Stimulated activated naive CD8-positive, alpha-beta T cell treated with anti-CD3 and anti-CD28 coated beads, Interleukin-15, Interleukin-2, amounts not matched to agents 100 ng/mL and 50 ng/mL, for 24 hours (primary cell): ENCODE measurements at regions not wholly inside any gene's neighbourhood (a gene's known extent, or its start where the extent isn't known, plus 50 kb on each side); places are given as distances from the start of the nearest gene placed in this dataset.
"Not testable (repeated sequence)": the region's sequence is repeated elsewhere in the genome, so short reads cannot be mapped to it uniquely, and the experiment has no call there.

Source experiments
- H3K27ac Mint-ChIP-seq: one replicate; pipeline ENCODE4 v1.8.0; 2021; ENCODE audit warnings: mild to moderate bottlenecking, mixed read lengths
- H3K27me3 Mint-ChIP-seq: one replicate; pipeline ENCODE4 v1.8.0; 2021; ENCODE audit warnings: mixed read lengths
- H3K36me3 Mint-ChIP-seq: one replicate; pipeline ENCODE4 v1.8.0; 2021; ENCODE audit warnings: low read depth, mixed read lengths
- H3K4me1 Mint-ChIP-seq: one replicate; pipeline ENCODE4 v1.8.0; 2021; ENCODE audit warnings: low read depth, mixed read lengths
- H3K4me3 Mint-ChIP-seq: one replicate; pipeline ENCODE4 v1.8.0; 2021; ENCODE audit warnings: mild to moderate bottlenecking, mixed read lengths
- H3K9me3 Mint-ChIP-seq: one replicate; pipeline ENCODE4 v1.8.0; 2021; ENCODE audit warnings: mixed read lengths

- Mint-ChIP-seq H3K27me3 (peaks cover 17% of the 10 kb centered on the region), H3K4me3 (no peak overlapping the region), H3K9me3 (no peaks in the 10 kb centered on the region), H3K36me3 (no peaks in the 10 kb centered on the region), H3K27ac (no peak overlapping the region), H3K4me1 (no peaks in the 10 kb centered on the region)
These were observed 87.4 kb upstream of the FOXQ1 start for GRCh38 chr6:1224514-1224913.

- no peaks in the 10 kb centered on the region for H3K4me1 Mint-ChIP-seq
- peaks cover 19% of the 10 kb centered on the region for H3K27me3 Mint-ChIP-seq
- H3K4me3 Mint-ChIP-seq, result no peak overlapping the region
- no peak overlapping the region for H3K27ac Mint-ChIP-seq
- no peaks in the 10 kb centered on the region for H3K36me3 Mint-ChIP-seq
- H3K9me3 Mint-ChIP-seq, result no peaks in the 10 kb centered on the region
These were observed 88.9 kb upstream of the FOXQ1 start for GRCh38 chr6:1222728-1223595.

GRCh38 chr6:1217396-1217795 is 94.5 kb upstream of the FOXQ1 start:
- Mint-ChIP-seq H3K4me3 (no peak overlapping the region), H3K9me3 (no peaks in the 10 kb centered on the region), H3K4me1 (no peaks in the 10 kb centered on the region), H3K36me3 (no peaks in the 10 kb centered on the region), H3K27ac (no peak overlapping the region), H3K27me3 (peaks cover 12% of the 10 kb centered on the region)

- H3K9me3 Mint-ChIP-seq, result no peaks in the 10 kb centered on the region
- no peaks in the 10 kb centered on the region for H3K36me3 Mint-ChIP-seq
- no peaks in the 10 kb centered on the region for H3K4me1 Mint-ChIP-seq
- no peak overlapping the region for H3K27ac Mint-ChIP-seq
- peaks cover 13% of the 10 kb centered on the region for H3K27me3 Mint-ChIP-seq
- H3K4me3 Mint-ChIP-seq, result no peak overlapping the region
These were observed 95.4 kb upstream of the FOXQ1 start for GRCh38 chr6:1216488-1216974.

- no peaks in the 10 kb centered on the region for H3K9me3 Mint-ChIP-seq
These were observed 95.9 kb upstream of the FOXQ1 start for GRCh38 chr6:1215884-1216487.

GRCh38 chr6:1215023-1215422 is 96.9 kb upstream of the FOXQ1 start:
- no peaks in the 10 kb centered on the region for H3K9me3 Mint-ChIP-seq
- H3K27me3 Mint-ChIP-seq, result peaks cover 11% of the 10 kb centered on the region
- H3K27ac Mint-ChIP-seq, result no peak overlapping the region
- no peaks in the 10 kb centered on the region for H3K4me1 Mint-ChIP-seq
- H3K36me3 Mint-ChIP-seq, result no peaks in the 10 kb centered on the region
- H3K4me3 Mint-ChIP-seq, result no peak overlapping the region

More at GRCh38 chr6:1215884-1216487, 95.9 kb upstream of the FOXQ1 start:
- H3K4me1 Mint-ChIP-seq, result no peaks in the 10 kb centered on the region
- no peak overlapping the region for H3K4me3 Mint-ChIP-seq
- H3K36me3 Mint-ChIP-seq, result no peaks in the 10 kb centered on the region
- H3K27me3 Mint-ChIP-seq, result peaks cover 17% of the 10 kb centered on the region
- H3K27ac Mint-ChIP-seq, result no peak overlapping the region

GRCh38 chr6:1212919-1213318 is 99.0 kb upstream of the FOXQ1 start:
- Mint-ChIP-seq H3K36me3 (no peaks in the 10 kb centered on the region), H3K9me3 (no peaks in the 10 kb centered on the region), H3K27ac (no peak overlapping the region), H3K27me3 (peaks cover 15% of the 10 kb centered on the region), H3K4me1 (no peaks in the 10 kb centered on the region), H3K4me3 (no peak overlapping the region)

- not testable (repeated sequence) for H3K36me3 Mint-ChIP-seq, H3K4me1 Mint-ChIP-seq, H3K4me3 Mint-ChIP-seq, H3K27ac Mint-ChIP-seq, H3K9me3 Mint-ChIP-seq
- peaks cover 20% of the 10 kb centered on the region for H3K27me3 Mint-ChIP-seq
These were observed 99.8 kb upstream of the FOXQ1 start for GRCh38 chr6:1212138-1212537.

GRCh38 chr6:1210631-1211030 is 101.3 kb upstream of the FOXQ1 start:
- peaks cover 33% of the 10 kb centered on the region for H3K27me3 Mint-ChIP-seq
- H3K27ac Mint-ChIP-seq, H3K36me3 Mint-ChIP-seq, H3K4me3 Mint-ChIP-seq, H3K4me1 Mint-ChIP-seq, H3K9me3 Mint-ChIP-seq: not testable (repeated sequence)

GRCh38 chr6:1208876-1209275 is 103.0 kb upstream of the FOXQ1 start:
- no peaks in the 10 kb centered on the region for H3K4me1 Mint-ChIP-seq
- peaks cover 38% of the 10 kb centered on the region for H3K27me3 Mint-ChIP-seq
- H3K36me3 Mint-ChIP-seq, result no peaks in the 10 kb centered on the region
- H3K4me3 Mint-ChIP-seq, result no peak overlapping the region
- no peaks in the 10 kb centered on the region for H3K9me3 Mint-ChIP-seq
- H3K27ac Mint-ChIP-seq, result no peak overlapping the region

GRCh38 chr6:1203546-1203945 is 108.4 kb upstream of the FOXQ1 start:
- Mint-ChIP-seq H3K4me1 (peaks cover 22% of the 10 kb centered on the region), H3K9me3 (no peaks in the 10 kb centered on the region), H3K27ac (no peak overlapping the region), H3K27me3 (peaks cover 27% of the 10 kb centered on the region), H3K36me3 (no peaks in the 10 kb centered on the region), H3K4me3 (no peak overlapping the region)

GRCh38 chr6:1202201-1202600 is 109.7 kb upstream of the FOXQ1 start:
- no peak overlapping the region for H3K27ac Mint-ChIP-seq
- H3K4me3 Mint-ChIP-seq, result no peak overlapping the region
- peaks cover 22% of the 10 kb centered on the region for H3K4me1 Mint-ChIP-seq
- H3K36me3 Mint-ChIP-seq, result no peaks in the 10 kb centered on the region
- no peaks in the 10 kb centered on the region for H3K9me3 Mint-ChIP-seq
- H3K27me3 Mint-ChIP-seq, result peaks cover 18% of the 10 kb centered on the region

- Mint-ChIP-seq H3K27me3 (peaks cover 13% of the 10 kb centered on the region), H3K4me3 (no peak overlapping the region), H3K4me1 (peaks cover 22% of the 10 kb centered on the region), H3K9me3 (no peaks in the 10 kb centered on the region), H3K27ac (no peak overlapping the region), H3K36me3 (no peaks in the 10 kb centered on the region)
These were observed 110.2 kb upstream of the FOXQ1 start for GRCh38 chr6:1201547-1202200.

GRCh38 chr6:1200409-1201101 is 111.3 kb upstream of the FOXQ1 start:
- H3K27me3 Mint-ChIP-seq, result peaks cover 13% of the 10 kb centered on the region
- H3K27ac Mint-ChIP-seq, result no peak overlapping the region
- no peak overlapping the region for H3K4me3 Mint-ChIP-seq
- H3K9me3 Mint-ChIP-seq, result peaks cover 9% of the 10 kb centered on the region
- peaks cover 22% of the 10 kb centered on the region for H3K4me1 Mint-ChIP-seq
- H3K36me3 Mint-ChIP-seq, result no peaks in the 10 kb centered on the region

- Mint-ChIP-seq H3K27me3 (peaks cover 13% of the 10 kb centered on the region), H3K4me1 (peaks cover 22% of the 10 kb centered on the region), H3K4me3 (no peak overlapping the region), H3K27ac (no peak overlapping the region), H3K9me3 (peaks cover 9% of the 10 kb centered on the region), H3K36me3 (no peaks in the 10 kb centered on the region)
These were observed 111.9 kb upstream of the FOXQ1 start for GRCh38 chr6:1200081-1200408.
